Choroid plexus epithelial cell (primary cell): ENCODE measurements at regions not wholly inside any gene's neighbourhood (a gene's known extent, or its start where the extent isn't known, plus 50 kb on each side); places are given as distances from the start of the nearest gene placed in this dataset.
"Not testable (repeated sequence)": the region's sequence is repeated elsewhere in the genome, so short reads cannot be mapped to it uniquely, and the experiment has no call there.

Source experiments
- DNase-seq: peaks from one replicate; pipeline ENCODE4 v3.0.0-alpha.2; 2010; ENCODE audit warnings: low read depth
- H3K4me3 ChIP-seq: 2 replicates; pipeline ENCODE4 v1.5.1; 2011; ENCODE audit warnings: low read depth, mild to moderate bottlenecking, control low read depth, low read length, moderate library complexity
- TF ChIP-seq, protein P1 (sequence below): conservative IDR thresholded peaks from 2 replicates; pipeline ENCODE4 v1.5.1; 2011; ENCODE audit warnings: low read depth, mild to moderate bottlenecking, control low read depth, inconsistent platforms, low read length, moderate library complexity

GRCh38 chr12:63508543-63508942 lies 159.8 kb downstream of the DPY19L2 start:
- TF ChIP-seq, protein P1, sequence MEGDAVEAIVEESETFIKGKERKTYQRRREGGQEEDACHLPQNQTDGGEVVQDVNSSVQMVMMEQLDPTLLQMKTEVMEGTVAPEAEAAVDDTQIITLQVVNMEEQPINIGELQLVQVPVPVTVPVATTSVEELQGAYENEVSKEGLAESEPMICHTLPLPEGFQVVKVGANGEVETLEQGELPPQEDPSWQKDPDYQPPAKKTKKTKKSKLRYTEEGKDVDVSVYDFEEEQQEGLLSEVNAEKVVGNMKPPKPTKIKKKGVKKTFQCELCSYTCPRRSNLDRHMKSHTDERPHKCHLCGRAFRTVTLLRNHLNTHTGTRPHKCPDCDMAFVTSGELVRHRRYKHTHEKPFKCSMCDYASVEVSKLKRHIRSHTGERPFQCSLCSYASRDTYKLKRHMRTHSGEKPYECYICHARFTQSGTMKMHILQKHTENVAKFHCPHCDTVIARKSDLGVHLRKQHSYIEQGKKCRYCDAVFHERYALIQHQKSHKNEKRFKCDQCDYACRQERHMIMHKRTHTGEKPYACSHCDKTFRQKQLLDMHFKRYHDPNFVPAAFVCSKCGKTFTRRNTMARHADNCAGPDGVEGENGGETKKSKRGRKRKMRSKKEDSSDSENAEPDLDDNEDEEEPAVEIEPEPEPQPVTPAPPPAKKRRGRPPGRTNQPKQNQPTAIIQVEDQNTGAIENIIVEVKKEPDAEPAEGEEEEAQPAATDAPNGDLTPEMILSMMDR, result no peak

GRCh38 chr12:63499567-63499966 lies 168.7 kb downstream of the DPY19L2 start:
- no peak for DNase-seq
- no peak overlapping the region for H3K4me3 ChIP-seq
- TF ChIP-seq, protein P1, result no peak

More at GRCh38 chr12:63508543-63508942, 159.8 kb downstream of the DPY19L2 start:
- no peak for DNase-seq
- H3K4me3 ChIP-seq, result no peak overlapping the region

DNA sequence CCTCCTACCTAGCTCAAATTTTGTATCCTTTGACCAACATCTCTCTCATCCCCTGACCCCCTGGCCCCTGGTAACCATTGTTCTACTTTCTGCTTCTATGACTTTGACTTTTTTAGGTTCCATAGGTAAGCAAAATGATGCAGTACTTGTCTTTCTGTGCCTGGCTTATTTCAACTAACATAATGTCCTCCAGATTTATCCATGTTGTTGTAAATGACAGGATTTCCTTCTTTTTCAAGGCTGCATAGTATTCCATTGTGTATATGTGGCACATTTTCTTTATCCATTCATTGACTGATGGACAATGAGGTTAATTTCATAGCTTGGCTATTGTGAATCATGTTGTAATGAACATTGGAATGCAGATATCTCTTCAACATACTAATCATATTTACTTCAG lies 170.1 kb downstream of the DPY19L2 start:
- DNase-seq, result no peak
- H3K4me3 ChIP-seq, result no peak overlapping the region
- TF ChIP-seq, protein P1, result no peak

DNA sequence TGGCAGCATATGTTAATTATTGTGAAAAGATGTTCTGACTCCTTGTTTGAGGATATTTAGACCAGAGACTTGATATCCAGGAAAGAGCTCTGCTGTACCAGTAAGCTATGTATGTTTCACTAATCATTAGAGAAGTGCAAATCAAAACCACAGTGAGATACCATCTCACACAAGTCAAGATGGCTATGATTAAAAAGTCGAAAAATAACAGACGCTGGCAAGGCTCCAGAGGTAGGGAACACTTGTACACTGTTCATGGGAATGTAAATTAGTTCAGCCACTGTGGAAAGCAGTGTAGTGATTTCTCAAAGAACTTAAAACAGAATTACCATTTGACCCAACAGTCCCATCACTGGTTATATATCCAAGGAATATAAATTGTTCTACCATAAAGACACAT lies 171.6 kb downstream of the DPY19L2 start:
- H3K4me3 ChIP-seq, result no peak overlapping the region
- TF ChIP-seq, protein P1, result no peak
- DNase-seq, result no peak

- no peak for DNase-seq
- no peak overlapping the region for H3K4me3 ChIP-seq
- TF ChIP-seq, protein P1, result no peak
These were observed 172.3 kb downstream of the DPY19L2 start for GRCh38 chr12:63495974-63496373.

DNA sequence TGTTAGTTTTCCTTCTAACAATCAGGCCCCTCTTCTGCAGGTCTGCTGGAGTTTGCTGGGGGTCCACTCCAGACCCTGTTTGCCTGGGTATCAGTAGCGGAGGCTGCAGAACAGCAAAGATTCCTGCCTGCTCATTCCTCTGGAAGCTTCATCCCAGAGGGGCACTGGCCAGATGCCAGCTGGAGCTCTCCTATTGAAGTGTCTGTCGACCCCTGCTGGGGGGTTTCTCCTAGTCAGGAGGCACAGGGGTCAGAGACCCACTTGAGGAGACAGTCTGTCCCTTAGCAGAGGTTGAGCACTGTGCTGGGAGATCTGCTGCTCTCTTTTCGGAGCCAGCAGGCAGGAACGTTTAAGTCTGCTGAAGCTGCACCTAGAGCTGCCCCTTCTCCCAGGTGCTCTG lies 174.9 kb downstream of the DPY19L2 start:
- DNase-seq, H3K4me3 ChIP-seq: not testable (repeated sequence)

DNA sequence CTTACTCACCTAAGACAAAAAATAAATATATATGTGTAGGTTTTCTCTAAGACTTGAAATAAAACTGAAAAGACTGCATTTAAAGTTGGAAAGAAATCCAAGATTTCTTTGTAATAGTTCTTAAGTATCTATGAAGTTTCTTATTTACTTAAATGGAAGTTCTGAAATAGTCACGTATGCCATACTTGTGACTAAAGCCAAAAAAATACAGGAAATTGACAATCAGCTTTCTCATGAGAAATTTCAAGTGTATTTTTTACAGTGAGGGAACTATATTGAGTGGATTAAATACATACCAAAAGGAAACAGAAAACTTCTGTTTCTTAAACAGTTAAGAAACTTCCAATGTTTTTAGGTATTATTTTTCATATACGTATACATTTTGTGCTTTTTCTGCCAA lies 188.1 kb downstream of the DPY19L2 start:
- TF ChIP-seq, protein P1, result no peak
- DNase-seq, result no peak
- no peak overlapping the region for H3K4me3 ChIP-seq

DNA sequence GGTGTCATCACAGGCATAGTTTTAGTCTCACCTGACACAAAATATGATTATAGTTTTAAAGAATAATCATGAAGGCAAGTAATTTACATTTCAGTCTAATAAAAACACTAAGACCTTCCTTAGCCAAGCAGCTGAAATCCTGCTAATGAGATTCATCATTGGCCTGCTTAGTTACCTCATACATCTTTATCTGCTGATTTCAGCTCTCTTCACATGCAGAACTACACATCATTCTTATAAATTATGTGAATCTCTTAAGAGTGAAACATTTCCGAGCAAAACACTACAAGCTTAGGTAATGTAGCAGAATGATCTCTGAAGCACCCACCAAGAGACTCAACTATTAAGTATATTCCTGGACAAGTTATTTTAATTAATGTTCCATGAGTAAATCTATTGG lies 198.1 kb downstream of the DPY19L2 start:
- H3K4me3 ChIP-seq, result no peak overlapping the region
- DNase-seq, result no peak
- TF ChIP-seq, protein P1, result no peak
